HG03066 (cell line): ENCODE measurements at regions not wholly inside any gene's neighbourhood (a gene's known extent, or its start where the extent isn't known, plus 50 kb on each side); places are given as distances from the start of the nearest gene placed in this dataset.
A peak's percentile ranks its signal among the peaks of the same experiment; 100 is the strongest.

Experiments used
- ATAC-seq: cut with Tn5 transposase; IDR thresholded peaks from one replicate; pipeline ENCODE4 v1.9.1; 2021; ENCODE audit warnings: low read depth; ENCODE audit not compliant: unreplicated experiment

DNA sequence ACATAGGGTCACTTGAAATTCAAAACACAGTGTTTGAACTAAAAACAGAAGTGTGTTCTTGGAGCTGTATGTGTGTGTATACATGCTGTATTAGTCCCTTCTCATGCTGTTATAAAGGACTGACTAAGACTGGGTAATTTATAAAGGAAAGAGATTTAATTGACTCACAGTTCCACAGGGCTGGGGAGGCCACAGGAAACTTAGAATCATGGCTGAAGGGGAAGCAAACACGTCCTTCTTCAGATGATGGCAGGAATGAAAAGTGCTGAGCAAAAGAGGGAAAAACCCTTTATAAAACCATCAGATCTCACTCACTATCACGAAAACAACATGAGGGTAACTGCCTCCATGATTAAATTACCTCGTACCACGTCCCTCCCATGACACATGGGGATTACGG is 224.1 kb downstream of the BCAT1 start:
- no peak for ATAC-seq

DNA sequence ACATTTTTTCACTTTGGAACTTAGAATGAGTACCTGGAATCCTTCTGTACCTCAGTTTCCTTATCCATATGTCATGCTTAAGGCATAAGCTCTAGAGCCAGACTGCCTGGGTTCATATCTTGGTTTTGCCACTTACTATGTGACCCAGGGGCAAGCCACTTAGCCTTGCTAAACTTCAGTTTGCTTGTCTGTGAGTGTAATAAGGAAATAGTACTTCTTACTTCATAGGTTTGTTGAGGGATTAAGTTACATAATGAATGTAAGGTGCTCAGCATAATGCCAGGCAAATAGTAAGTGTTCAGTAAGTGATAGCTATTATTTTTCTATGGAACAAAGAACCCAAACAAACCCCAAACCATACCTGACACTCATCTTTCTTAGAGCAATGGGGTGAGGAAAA is 225.1 kb downstream of the BCAT1 start:
- ATAC-seq: no peak

DNA sequence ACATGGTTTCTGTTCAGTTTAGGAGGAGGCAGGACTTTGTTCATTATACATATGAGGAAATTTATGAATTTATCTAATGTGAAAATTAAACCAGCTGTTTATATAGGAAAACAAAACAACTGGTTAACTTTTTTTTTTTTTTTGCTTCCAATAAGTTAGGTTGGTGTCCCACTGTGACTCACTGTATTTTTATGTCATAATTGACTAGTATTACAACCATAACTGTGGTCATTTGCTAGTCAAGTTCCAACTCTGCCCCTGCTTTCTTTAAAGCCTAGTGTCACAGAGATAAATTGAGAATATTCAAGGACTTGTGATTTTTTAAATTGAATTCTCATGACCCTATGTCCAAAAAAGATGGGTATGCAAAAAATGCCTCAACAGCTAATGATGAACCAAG is 227.7 kb downstream of the BCAT1 start:
- no peak for ATAC-seq

DNA sequence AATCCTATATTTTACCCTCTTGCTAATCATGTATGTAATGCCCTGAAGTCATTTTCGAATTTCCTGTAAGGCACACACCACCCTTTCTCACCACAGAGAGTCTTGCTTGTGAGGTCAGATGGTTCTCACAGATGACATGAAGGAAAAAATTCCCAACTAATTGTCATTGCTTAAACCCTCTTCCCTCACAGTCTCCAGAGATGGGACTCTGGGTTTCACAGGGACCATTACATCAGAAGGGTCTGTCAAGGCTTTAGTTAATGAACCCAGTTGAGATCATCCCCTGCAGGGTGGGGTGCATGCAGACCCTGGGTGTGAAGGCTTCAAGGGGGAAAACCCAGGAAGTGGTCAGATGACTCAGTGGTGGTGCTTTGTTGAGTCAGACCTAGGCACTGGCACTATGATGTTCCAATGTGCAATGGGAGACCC is 229.6 kb downstream of the BCAT1 start:
- peak; percentile 79 for ATAC-seq

DNA sequence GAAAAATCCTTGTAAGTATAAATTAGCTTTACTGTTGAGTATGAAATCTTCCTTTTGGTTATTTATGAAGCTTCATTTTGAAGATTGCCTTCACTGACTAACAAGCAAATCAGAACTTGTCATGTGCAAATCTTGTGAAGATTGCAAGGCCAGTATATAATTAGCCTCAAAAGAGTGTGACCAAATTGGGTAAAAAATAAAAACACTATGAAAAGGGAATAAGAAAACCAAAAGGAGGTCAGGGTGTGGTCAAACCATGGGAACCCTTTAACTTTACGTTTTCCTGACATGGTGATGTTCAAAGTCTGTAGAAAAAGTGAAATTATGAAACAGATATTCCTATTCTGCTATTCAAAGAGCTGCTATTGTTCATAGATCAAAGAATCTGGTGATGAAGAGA is 230.3 kb downstream of the BCAT1 start:
- ATAC-seq: no peak

DNA sequence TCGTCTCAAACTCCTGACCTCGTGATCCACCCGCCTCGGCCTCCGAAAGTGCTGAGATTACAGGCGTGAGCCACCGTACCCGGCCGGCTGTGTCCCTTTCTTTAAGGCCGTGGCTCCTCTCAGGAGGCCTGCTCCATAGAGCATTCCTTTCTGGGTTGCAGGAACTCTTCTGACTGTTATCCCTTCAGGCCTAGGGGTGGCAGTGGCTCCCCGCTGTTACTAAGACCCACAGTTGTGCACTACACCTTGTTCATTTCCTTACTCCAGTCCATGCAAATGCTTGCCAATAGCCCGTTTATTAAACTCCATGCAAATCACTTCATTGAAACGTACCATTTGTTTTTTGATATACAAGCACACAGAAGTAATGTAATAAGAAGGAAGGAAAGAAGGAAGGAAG is 234.7 kb downstream of the BCAT1 start:
- ATAC-seq: no peak

DNA sequence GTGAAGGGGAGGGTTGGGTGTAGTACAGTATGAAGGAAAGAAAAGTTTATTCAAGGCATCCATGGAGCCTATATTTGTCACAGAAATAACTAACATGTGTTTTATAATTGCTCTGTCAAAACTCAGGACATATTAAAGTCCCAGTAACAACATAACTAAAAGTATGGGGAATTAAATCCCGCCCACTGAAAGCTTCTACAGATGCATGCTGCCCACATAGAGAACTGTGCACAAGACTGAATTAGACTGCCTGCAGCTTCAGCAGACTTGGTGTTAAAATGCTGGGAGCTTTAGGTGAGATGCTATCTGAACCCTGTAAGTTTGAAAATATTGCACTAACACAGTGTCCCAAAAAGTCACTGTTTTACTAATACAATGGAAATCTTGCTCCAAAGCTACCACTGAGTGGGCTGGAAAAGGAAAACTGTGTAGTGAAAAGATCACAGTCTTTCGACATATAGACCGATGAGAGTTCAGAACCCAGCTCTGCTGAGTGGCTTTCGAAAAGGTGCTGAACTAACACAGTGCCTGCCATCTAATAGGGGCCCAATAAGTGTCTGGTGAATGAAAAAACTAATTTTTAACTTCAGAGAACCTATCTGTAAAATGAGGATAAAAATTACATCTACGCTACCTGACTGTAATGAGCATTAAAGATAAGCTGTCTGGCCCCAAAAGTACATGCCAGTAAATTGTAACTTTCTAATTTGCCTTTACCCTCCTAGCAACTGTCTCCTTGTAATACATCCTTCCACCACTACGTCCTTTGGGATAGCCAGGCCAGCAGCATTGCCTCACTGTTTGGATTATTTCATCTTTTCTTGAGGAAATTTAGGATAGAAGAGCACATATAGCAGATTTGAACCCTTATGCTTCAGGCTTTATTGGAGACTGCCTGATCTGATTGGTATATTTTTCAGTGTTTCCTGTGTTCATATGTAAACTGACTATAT is 237.6 kb downstream of the BCAT1 start:
- ATAC-seq: no peak

DNA sequence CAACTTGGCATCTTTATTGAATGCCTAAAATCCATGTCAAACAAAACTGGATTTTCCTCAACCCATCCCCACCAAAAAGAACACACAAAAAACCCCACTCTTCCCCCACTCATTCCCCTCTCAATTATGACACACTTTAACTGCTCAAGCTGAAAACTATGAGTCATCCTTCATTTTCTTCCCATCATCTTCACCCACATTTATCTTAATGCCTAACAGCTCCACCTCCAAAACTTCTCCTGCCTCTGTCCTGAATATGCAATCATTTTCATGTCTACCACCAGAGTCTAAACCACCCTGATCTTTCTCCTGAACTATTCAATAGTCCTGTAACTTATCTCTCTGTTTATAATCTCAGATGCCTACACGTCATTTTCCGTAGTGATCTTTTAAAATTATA is 239.7 kb downstream of the BCAT1 start:
- ATAC-seq: no peak

DNA sequence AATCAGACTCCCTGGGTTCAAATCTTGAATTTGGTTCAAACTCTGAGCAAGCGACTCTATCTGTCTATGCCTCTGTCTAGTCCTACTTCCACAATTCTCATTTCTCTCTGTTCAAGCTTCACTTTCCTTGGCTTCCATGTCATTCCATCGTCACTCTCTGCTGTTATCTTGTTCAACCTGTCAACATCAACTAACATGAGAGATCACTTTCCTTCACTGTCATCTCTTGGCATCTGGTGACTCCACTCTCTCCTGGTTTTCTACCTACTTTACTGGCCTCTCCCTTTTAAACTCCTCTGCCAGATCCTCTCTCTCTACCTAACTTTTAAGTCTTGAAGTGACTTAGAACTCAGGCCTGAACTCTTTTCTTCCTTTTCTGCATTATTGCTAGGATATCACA is 240.2 kb downstream of the BCAT1 start:
- no peak for ATAC-seq

DNA sequence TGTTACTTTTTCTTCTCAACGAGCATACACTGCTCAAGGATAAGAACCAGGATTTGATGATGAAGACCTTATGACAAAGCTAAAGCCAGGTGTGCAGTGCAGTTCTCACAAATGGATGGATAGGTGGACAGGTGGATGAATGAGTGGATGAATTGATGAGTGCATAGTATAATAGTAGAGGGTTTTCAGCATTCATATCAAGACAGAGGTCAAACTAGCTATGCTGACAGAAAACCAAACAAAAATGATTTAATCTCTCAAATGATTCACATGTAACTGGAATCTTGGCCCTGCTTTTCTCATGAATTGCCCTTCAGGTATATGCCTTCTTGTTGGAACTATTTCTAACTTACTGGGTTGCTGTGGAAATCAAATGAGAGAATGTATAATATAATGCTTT is 240.9 kb downstream of the BCAT1 start:
- ATAC-seq: no peak

DNA sequence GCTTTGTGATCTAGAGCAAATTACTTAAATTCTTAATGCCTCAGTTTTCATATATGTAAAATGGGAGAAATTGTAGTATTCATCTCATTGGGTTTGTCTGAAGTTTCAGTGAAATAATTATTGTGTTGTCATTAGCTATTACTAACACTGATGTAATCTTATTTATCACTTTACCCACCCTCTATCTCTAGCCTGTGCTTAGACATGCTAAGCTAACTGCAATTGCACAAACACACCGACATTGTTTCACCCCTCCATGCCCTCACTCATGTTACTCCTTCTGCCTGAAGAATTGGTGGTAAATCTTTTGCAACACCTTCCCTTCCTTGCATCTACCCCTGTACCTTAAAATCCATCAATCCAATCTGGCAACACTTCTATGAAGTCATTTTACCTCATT is 241.6 kb downstream of the BCAT1 start:
- ATAC-seq: no peak

DNA sequence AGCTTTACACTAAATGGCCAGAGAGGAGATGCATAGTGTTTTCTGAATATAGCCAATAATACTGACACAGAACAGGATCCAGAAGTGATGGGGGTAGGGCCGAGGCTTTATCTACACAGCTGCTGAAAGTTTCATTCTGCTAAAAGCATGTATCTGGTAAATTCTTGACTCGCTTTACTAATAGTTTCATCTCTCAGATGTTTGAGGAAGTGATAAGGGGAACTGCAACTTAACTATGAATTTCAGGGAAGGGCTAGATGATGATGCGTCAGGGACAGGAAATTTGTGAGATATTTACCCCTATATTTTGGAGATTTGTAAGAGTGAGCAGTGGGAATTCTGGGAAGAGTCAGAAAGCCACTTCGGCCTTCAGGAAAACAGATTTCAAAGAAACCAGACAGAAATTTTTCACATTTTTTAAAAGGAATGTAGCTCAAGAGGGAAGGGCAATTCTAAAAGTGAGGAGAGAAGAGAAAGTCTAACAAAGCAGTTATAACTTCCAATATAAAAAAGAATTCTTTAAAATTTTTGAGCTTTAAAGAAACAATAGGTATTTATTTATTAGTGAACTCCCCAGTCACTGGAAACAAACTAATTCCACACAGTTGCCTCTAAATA is 243.1 kb downstream of the BCAT1 start:
- ATAC-seq: peak; percentile 99

DNA sequence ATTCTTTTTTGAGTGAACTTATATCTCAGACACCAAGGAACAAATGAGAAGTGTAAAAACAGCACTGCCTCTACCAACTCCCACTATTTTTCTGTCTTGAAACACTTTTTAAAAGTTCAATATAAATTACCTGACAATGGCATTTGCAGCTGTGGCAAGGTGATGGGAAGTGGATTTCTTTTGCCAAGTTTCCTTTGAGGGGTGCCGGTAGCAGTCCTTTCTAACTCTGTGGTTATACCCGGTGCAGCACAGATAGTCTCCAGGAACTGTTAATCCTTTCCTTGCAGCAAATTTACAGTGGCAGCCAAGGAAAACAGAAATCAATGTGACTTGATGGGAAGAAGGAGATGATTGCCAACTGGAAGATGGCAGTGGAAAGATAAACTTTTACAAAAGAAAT is 243.7 kb downstream of the BCAT1 start:
- peak; percentile 30 for ATAC-seq

DNA sequence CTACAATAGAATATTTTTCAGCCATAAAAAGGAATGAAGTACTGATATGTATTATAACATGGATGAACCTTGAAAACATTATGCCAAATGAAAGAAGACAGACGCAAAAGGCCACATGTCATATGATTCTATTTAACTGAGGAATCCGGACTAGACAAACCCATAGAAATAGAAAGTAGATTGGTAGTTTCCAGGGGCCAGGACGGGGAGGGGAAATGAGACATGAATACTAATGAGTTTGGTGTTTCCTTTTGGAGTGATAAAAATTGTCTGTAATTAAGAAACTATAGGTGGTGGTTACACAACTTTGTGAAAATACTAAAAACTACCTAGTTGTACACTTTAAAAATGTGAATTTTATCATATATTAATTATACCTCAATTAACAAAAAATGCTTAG is 247.6 kb downstream of the BCAT1 start:
- ATAC-seq: no peak

DNA sequence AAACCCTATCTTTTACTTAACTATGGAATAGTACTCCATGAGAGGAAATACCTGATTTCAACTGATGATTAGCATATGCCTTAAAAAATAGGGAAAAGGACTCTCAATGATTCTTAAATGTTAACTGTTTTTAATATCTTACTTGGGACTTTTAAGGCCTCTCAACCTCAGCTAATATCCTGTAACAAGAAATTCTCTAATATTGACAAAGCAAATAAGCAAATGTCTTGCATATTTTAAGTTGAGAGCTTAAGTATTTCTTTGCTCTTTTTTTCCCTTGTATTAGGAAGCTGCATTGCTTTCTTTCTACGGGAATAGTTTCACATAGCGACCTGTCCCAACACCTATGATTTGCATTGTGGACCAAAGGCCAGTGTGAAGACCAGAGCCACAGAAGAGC is 249.9 kb downstream of the BCAT1 start:
- no peak for ATAC-seq

DNA sequence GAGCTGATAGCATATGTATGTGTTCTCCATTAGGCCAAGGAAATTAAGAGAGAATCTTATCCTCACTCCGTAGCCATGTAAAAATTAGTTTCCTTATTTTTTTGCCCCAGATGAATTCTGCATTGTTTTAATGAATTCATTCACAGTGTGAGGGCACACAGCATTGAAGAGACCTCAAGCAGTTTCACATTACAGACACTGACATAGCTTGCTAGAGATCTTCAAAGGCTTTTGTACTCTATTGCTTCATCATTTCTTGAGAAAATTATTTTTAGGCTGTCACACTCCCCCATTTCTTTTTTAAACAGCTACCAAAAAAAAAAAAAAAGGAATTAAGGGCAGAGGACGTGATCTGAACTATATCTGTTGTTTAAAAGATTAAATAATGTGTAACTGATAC is 251.1 kb downstream of the BCAT1 start:
- no peak for ATAC-seq

DNA sequence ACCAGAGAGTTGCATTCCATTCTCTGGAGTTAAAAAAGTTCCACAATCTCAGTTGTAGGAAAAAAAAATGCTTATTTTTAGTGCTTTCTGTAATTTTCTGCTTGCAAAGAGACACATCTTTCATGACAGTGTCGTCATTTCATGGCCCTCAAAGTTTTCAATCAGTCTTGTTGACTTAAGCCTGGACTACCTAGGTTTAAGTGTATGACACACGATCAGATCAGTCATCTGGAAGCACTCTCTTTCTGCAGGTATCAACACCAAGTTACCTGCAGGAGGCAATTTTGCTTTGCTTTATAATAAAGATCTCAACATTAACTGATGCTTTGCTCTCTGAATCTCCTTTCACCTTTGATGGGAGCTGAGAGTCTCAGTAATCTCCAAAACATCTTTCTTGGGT is 251.6 kb downstream of the BCAT1 start:
- ATAC-seq: no peak

DNA sequence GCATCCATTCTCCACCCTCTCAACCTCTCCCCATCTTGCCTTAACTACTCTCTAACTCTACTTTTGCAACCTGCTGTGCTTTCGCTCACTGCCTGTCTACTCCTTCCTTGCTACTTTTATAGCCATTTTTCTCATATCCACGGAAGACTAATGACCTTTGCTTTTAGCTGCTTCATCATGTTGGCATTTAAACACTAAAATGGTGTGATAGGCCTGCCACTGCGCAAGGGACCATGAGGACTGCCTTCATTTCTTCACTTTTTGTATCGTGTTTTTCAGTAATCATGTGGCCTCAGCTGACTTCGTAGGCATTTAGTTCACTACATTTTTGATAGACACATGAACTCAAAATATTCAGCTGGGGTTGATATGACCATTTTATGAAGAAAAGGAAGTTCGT is 252.1 kb downstream of the BCAT1 start:
- no peak for ATAC-seq

DNA sequence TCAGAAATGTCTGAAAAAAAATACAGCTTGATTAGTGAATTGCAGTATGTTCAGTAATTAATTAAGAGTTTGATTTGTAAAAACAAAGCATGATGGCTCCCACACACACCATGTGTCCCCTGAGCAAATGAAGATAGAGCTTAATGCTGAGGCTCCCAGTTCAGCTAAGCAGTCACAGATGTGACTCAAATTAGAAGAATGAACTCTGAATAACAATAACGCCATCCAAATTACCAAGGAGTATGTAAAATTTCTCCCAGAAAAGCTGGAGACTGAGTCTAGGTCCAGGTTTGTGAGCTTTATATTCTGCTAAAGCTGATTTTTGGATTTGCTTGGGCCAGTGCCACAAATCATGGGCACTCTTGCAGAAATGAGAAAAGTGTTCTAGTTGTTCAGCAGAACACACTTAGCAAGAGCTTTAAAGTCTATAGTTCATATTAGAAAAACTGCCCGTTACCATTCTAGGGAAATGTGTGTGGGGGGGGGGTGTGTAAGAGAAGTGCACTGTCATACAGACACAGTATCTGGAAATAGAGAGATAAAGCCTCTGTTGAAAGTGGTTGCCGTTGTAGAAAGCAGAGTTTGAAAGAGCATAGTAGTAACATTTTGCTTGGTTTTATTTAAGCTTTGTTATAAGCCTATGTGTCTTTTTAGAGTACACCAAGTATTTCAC is 253.1 kb downstream of the BCAT1 start:
- no peak for ATAC-seq

DNA sequence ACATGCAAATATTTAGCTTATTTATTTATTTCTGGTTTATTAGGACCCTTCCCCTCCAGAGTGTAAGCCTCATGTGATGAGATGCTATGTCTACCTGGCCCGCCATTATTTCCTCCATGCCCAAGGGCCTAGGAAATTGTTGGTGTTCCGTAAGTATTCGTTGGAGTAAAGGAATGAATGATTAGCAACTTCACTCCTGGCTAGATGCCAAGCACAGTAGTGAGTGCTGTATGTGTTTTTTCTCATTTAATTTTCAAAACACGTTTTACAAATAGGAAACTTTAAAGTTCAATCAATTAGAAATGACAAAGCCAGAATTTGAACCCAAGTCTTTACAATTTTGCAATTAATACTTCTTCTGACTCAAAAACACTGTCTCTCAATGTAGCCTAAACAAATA is 253.8 kb downstream of the BCAT1 start:
- no peak for ATAC-seq

DNA sequence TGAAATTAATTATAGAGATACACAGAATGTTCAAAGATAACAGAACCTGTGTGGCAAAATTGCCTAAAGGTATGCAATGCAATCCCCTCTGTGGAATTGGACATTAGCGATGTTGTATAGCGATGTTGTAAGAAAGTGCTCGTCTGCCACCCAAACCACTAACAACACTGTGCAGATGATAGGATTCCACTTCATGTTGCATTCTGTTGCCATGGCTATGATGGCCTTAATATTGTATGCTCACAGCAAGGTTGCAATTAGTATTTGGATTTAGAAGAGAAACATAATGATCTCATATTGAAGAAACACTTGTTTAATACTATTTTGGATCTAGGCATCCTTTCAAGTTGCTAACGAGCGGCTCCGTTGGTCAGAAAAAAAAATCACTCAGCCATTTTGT is 260.3 kb downstream of the BCAT1 start:
- ATAC-seq: no peak

DNA sequence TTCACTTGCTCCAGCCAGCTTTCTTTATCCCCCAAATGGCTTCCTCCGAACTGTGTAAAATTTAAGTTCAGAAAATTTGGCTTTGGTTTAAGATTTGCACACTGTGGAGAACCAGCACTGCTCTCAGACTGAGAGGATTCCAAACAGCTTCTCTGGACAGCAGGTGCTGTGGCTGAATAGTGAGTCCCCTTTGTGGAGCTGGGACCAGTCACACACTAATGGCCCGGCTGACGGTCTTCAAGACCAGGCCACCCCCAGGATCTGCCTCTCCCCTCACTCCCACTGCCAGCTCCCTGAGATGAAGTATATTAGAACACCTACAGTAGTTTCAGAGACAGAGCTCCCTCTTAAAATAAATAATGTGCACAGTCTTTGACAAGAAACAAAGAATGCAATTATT is 267.3 kb downstream of the BCAT1 start:
- no peak for ATAC-seq
